SU-DHL-6 (cell line): ENCODE measurements at regions not wholly inside any gene's neighbourhood (a gene's known extent, or its start where the extent isn't known, plus 50 kb on each side); places are given as distances from the start of the nearest gene placed in this dataset.

Source experiments
- H2AFZ ChIP-seq: fragments of 200-600 bp; sonication (generic); 2 replicates; pipeline ENCODE4 v1.6.1; 2014; ENCODE audit warnings: low read depth, mild to moderate bottlenecking, moderate library complexity, mixed read lengths, antibody characterized with exemption, low read length; ENCODE audit not compliant: severe bottlenecking
- H3F3A ChIP-seq: fragments of 200-600 bp; shearing (Covaris generic); 2 replicates; pipeline ENCODE4 v1.6.0; 2016; ENCODE audit warnings: antibody characterized with exemption, mild to moderate bottlenecking; ENCODE audit not compliant: insufficient read depth
- H3K27ac ChIP-seq: fragments of 200-600 bp; sonication (generic); 2 replicates; pipeline ENCODE4 v1.5.1; 2016; ENCODE audit warnings: low read depth, mild to moderate bottlenecking, low read length, moderate library complexity, mixed read lengths
- H3K27me3 ChIP-seq: fragments of 200-600 bp; sonication (generic), shearing (Covaris generic); 2 replicates; pipeline ENCODE4 v1.6.0; 2014; ENCODE audit warnings: mild to moderate bottlenecking, low read length
- H3K36me3 ChIP-seq: fragments of 200-600 bp; sonication (generic); 2 replicates; pipeline ENCODE4 v1.6.1; 2014; ENCODE audit warnings: mild to moderate bottlenecking, low read length, mixed read lengths
- H3K4me2 ChIP-seq: fragments of 300-600, 200-600 bp; shearing (Covaris generic), sonication (generic); 2 replicates; pipeline ENCODE4 v1.6.0; 2014; ENCODE audit warnings: low read length, low read depth, mild to moderate bottlenecking; ENCODE audit not compliant: poor library complexity, severe bottlenecking
- H3K4me3 ChIP-seq: fragments of 200-600 bp; sonication (generic); 2 replicates; pipeline ENCODE4 v1.5.1; 2014; ENCODE audit warnings: antibody characterized with exemption, low read length, mild to moderate bottlenecking, mixed read lengths; ENCODE audit not compliant: insufficient read depth, poor library complexity, severe bottlenecking
- H3K79me2 ChIP-seq: fragments of 200-600 bp; sonication (generic); 2 replicates; pipeline ENCODE4 v1.6.1; 2014; ENCODE audit warnings: mild to moderate bottlenecking, low read length, moderate library complexity; ENCODE audit not compliant: insufficient read depth
- H3K9ac ChIP-seq: fragments of 200-600 bp; sonication (generic); 2 replicates; pipeline ENCODE4 v1.7.0; 2014; ENCODE audit warnings: mild to moderate bottlenecking, low read length
- H3K9me2 ChIP-seq: fragments of 200-600 bp; sonication (generic); replicated peaks from 2 replicates; pipeline ENCODE4 v1.6.1; 2014; ENCODE audit warnings: low read length; ENCODE audit not compliant: insufficient read depth
- H3K9me3 ChIP-seq: fragments of 200-600 bp; sonication (generic); 2 replicates; pipeline ENCODE4 v1.6.1; 2014; ENCODE audit warnings: low read length, mixed read lengths; ENCODE audit not compliant: insufficient read depth
- H4K20me1 ChIP-seq: fragments of 200-600 bp; sonication (generic); 2 replicates; pipeline ENCODE4 v1.6.1; 2014; ENCODE audit warnings: low read depth, mild to moderate bottlenecking, antibody characterized with exemption, low read length, moderate library complexity, mixed read lengths
- EZH2phosphoT487 ChIP-seq: fragments of 200-600 bp; sonication (generic), shearing (Covaris generic); conservative IDR thresholded peaks from 2 replicates; pipeline ENCODE4 v1.6.1; 2018; ENCODE audit warnings: mild to moderate bottlenecking, antibody characterized with exemption, low read length, moderate library complexity, mixed read lengths
- TF ChIP-seq, protein P1 (sequence below): fragments of 200-600 bp; sonication (generic); IDR thresholded peaks from one replicate; pipeline ENCODE4 v1.5.1; 2017; ENCODE audit warnings: antibody characterized with exemption, mild to moderate bottlenecking, low read length, moderate library complexity; ENCODE audit not compliant: insufficient read depth, poor library complexity, severe bottlenecking

DNA sequence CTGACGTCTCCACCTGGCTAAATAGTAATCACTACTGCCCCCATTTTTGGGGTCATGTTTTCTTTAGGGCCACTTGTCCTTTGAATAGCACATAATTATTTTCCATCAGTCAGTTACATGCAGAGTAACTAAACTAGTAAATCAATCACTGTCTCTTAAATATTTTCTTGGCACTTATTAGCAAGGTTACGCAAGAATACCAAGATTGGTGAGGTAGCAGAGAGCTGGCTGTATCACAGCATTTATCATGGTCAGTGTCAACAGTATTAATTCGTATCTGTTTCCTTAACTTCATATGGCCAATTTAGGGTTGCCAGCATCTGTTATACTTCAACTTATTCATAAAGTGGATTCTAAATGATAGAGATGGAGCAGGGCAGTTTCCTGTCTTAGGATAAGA lies 346.8 kb upstream of the FAM174A start:
- Histone ChIP-seq H3K9me2 (no peaks in the 10 kb centered on the region), H3K4me2 (no peak overlapping the region), H3K27me3 (no peaks in the 10 kb centered on the region), H3K9ac (no peak overlapping the region), H3K9me3 (no peaks in the 10 kb centered on the region), H3K27ac (no peak overlapping the region), H3K36me3 (no peaks in the 10 kb centered on the region), H4K20me1 (no peaks in the 10 kb centered on the region), H3F3A (no peaks in the 10 kb centered on the region), H3K4me3 (no peak overlapping the region), H3K79me2 (no peaks in the 10 kb centered on the region), H2AFZ (no peak overlapping the region)
- TF ChIP-seq, protein P1, sequence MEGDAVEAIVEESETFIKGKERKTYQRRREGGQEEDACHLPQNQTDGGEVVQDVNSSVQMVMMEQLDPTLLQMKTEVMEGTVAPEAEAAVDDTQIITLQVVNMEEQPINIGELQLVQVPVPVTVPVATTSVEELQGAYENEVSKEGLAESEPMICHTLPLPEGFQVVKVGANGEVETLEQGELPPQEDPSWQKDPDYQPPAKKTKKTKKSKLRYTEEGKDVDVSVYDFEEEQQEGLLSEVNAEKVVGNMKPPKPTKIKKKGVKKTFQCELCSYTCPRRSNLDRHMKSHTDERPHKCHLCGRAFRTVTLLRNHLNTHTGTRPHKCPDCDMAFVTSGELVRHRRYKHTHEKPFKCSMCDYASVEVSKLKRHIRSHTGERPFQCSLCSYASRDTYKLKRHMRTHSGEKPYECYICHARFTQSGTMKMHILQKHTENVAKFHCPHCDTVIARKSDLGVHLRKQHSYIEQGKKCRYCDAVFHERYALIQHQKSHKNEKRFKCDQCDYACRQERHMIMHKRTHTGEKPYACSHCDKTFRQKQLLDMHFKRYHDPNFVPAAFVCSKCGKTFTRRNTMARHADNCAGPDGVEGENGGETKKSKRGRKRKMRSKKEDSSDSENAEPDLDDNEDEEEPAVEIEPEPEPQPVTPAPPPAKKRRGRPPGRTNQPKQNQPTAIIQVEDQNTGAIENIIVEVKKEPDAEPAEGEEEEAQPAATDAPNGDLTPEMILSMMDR, result no peak
- no peak for TF ChIP-seq EZH2phosphoT487

DNA sequence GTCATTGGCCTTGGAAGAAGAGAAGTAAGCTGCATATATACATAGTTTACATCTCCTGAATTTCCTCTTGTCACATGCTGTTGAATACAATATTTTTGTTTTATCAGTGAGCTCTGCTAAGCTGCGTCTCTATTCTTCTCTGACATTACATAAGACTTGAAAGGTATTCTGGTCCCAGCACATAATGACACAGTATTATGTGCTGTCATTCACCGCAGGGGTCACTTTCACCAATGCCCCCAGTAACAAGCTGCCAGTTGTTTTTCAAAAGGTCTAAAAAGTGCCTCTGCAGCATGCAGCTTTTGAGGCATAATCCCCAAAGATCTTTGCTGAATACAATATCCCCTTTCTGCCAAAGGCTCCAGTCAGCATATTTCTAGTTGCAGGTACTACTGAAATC lies 349.0 kb upstream of the FAM174A start:
- TF ChIP-seq, protein P1, result no peak
- no peak for TF ChIP-seq EZH2phosphoT487
- Histone ChIP-seq H3K79me2 (no peaks in the 10 kb centered on the region), H4K20me1 (no peaks in the 10 kb centered on the region), H3K9me3 (no peaks in the 10 kb centered on the region), H3K27me3 (no peaks in the 10 kb centered on the region), H3K4me3 (no peak overlapping the region), H3F3A (no peaks in the 10 kb centered on the region), H2AFZ (no peak overlapping the region), H3K9me2 (no peaks in the 10 kb centered on the region), H3K4me2 (no peak overlapping the region), H3K36me3 (no peaks in the 10 kb centered on the region), H3K9ac (no peak overlapping the region), H3K27ac (no peak overlapping the region)

DNA sequence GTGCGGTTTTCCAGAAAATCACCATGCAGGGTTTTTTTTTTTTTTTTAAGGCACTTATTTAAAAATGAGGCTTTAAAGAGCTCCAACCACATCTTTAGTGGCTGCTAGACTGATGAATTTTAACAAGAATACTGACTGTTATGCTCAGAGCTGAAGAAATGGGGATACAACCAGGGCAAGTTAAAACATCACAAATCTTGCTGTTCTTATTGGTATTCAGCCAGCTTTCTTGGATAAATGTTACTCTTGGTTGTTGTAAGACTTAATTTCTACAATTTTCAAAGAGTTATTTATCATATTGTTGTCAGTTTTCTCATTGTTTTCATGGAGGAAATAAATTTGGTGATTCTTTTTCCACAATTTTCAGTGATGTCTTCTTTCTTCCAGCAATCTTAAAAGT lies 352.8 kb upstream of the FAM174A start:
- no peak for TF ChIP-seq EZH2phosphoT487
- TF ChIP-seq, protein P1, result no peak
- Histone ChIP-seq H2AFZ (no peak overlapping the region), H3K79me2 (no peaks in the 10 kb centered on the region), H3K27me3 (no peaks in the 10 kb centered on the region), H4K20me1 (no peaks in the 10 kb centered on the region), H3K27ac (no peak overlapping the region), H3K9me3 (no peaks in the 10 kb centered on the region), H3K9ac (no peak overlapping the region), H3K4me3 (no peak overlapping the region), H3K9me2 (no peaks in the 10 kb centered on the region), H3K36me3 (no peaks in the 10 kb centered on the region), H3K4me2 (no peak overlapping the region), H3F3A (no peaks in the 10 kb centered on the region)

DNA sequence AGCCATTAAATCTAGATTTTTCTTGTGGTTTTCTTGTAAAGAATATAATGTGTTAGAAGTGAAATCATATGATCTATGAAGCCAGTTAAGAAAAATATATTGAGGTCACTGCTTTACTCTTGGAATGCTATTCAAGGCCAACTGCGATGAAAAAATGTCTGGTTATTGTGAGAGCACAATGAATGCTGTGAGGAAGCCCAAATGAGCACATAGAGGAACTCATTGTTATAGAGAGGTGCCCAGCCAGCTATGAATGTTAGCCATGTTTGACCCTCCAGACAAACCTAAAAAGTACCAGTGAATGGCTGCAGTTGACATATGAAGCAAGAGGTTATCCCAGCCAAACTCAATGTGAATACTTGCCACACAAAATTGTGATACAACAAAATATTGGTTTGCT lies 359.8 kb upstream of the FAM174A start:
- Histone ChIP-seq H3K79me2 (no peaks in the 10 kb centered on the region), H3K9ac (no peak overlapping the region), H2AFZ (no peak overlapping the region), H3K4me2 (no peak overlapping the region), H4K20me1 (no peaks in the 10 kb centered on the region), H3K9me3 (no peaks in the 10 kb centered on the region), H3K27me3 (no peaks in the 10 kb centered on the region), H3K9me2 (no peaks in the 10 kb centered on the region), H3K36me3 (no peaks in the 10 kb centered on the region), H3K27ac (no peak overlapping the region), H3K4me3 (no peak overlapping the region), H3F3A (no peaks in the 10 kb centered on the region)
- TF ChIP-seq, protein P1, result no peak
- TF ChIP-seq EZH2phosphoT487, result no peak
